Osteoblast (primary cell): ENCODE measurements at regions not wholly inside any gene's neighbourhood (a gene's known extent, or its start where the extent isn't known, plus 50 kb on each side); places are given as distances from the start of the nearest gene placed in this dataset.

Experiments used
- DNase-seq: peaks from one replicate; pipeline ENCODE4 v3.0.0; 2011; ENCODE audit warnings: low spot score, mixed read lengths; ENCODE audit not compliant: insufficient read length; ENCODE audit errors: missing footprints
- H2AFZ ChIP-seq: 2 replicates; pipeline ENCODE4 v1.6.0; 2011; ENCODE audit warnings: mild to moderate bottlenecking, low read length
- H3K27ac ChIP-seq: 2 replicates; pipeline ENCODE4 v1.5.1; 2011; ENCODE audit warnings: mild to moderate bottlenecking, low read depth, low read length, moderate library complexity
- H3K27me3 ChIP-seq: 2 replicates; pipeline ENCODE4 v1.6.0; 2012; ENCODE audit warnings: mild to moderate bottlenecking, control low read depth, inconsistent platforms, low read length, moderate library complexity; ENCODE audit not compliant: insufficient read depth
- H3K36me3 ChIP-seq: 2 replicates; pipeline ENCODE4 v1.5.1; 2011; ENCODE audit warnings: mild to moderate bottlenecking, low read length, control low read depth, moderate library complexity; ENCODE audit not compliant: insufficient read depth
- H3K4me1 ChIP-seq: 2 replicates; pipeline ENCODE4 v1.5.1; 2011; ENCODE audit warnings: mild to moderate bottlenecking, low read length, control low read depth, moderate library complexity; ENCODE audit not compliant: insufficient read depth
- H3K4me2 ChIP-seq: 2 replicates; pipeline ENCODE4 v1.6.0; 2011; ENCODE audit warnings: mild to moderate bottlenecking, low read length; ENCODE audit not compliant: insufficient read depth
- H3K4me3 ChIP-seq: fragments of 200-600 bp; sonication (generic); 3 replicates; pipeline ENCODE4 v1.5.1; 2012; ENCODE audit warnings: mild to moderate bottlenecking, low read length, inconsistent platforms; ENCODE audit not compliant: insufficient read depth
- H3K79me2 ChIP-seq: 2 replicates; pipeline ENCODE4 v1.6.0; 2012; ENCODE audit warnings: mild to moderate bottlenecking, low read length, control low read depth, inconsistent platforms; ENCODE audit not compliant: insufficient read depth
- H3K9me3 ChIP-seq: 2 replicates; pipeline ENCODE4 v1.5.1; 2011; ENCODE audit warnings: low read depth, low read length, control low read depth
- H4K20me1 ChIP-seq: 2 replicates; pipeline ENCODE4 v1.6.0; 2012; ENCODE audit warnings: mild to moderate bottlenecking, low read length, control low read depth; ENCODE audit not compliant: insufficient read depth
- CTCF ChIP-seq: IDR thresholded peaks from 2 replicates; pipeline ENCODE4 v1.5.1; 2011; ENCODE audit warnings: mild to moderate bottlenecking, low read depth, low read length, moderate library complexity; ENCODE audit errors: extremely low read depth

- Histone ChIP-seq H2AFZ (no peak overlapping the region), H3K27me3 (no peaks in the 10 kb centered on the region), H3K4me1 (no peaks in the 10 kb centered on the region), H4K20me1 (no peaks in the 10 kb centered on the region), H3K4me2 (no peak overlapping the region), H3K36me3 (no peaks in the 10 kb centered on the region), H3K27ac (no peak overlapping the region), H3K79me2 (no peaks in the 10 kb centered on the region), H3K4me3 (no peak overlapping the region), H3K9me3 (no peaks in the 10 kb centered on the region)
- no peak for DNase-seq
- TF ChIP-seq CTCF: no peak
Measured at GRCh38 chr4:31455612-31456011, 735.4 kb downstream of the PCDH7 start.

GRCh38 chr4:31458813-31459212 is 738.6 kb downstream of the PCDH7 start:
- Histone ChIP-seq H3K4me1 (no peaks in the 10 kb centered on the region), H4K20me1 (no peaks in the 10 kb centered on the region), H3K36me3 (no peaks in the 10 kb centered on the region), H3K79me2 (no peaks in the 10 kb centered on the region), H3K27ac (no peak overlapping the region), H3K9me3 (no peaks in the 10 kb centered on the region), H2AFZ (no peak overlapping the region), H3K4me3 (no peak overlapping the region), H3K4me2 (no peak overlapping the region), H3K27me3 (no peaks in the 10 kb centered on the region)
- DNase-seq: no peak
- TF ChIP-seq CTCF: no peak

- H4K20me1 ChIP-seq: no peaks in the 10 kb centered on the region
- no peaks in the 10 kb centered on the region for H3K27me3 ChIP-seq
- no peaks in the 10 kb centered on the region for H3K4me1 ChIP-seq
- no peak overlapping the region for H2AFZ ChIP-seq
- H3K36me3 ChIP-seq: no peaks in the 10 kb centered on the region
- H3K9me3 ChIP-seq: no peaks in the 10 kb centered on the region
- no peak for DNase-seq
- H3K27ac ChIP-seq: no peak overlapping the region
- TF ChIP-seq CTCF: no peak
- no peaks in the 10 kb centered on the region for H3K79me2 ChIP-seq
- no peak overlapping the region for H3K4me3 ChIP-seq
- no peak overlapping the region for H3K4me2 ChIP-seq
Measured at GRCh38 chr4:31461421-31461820, 741.3 kb downstream of the PCDH7 start.

- Histone ChIP-seq H2AFZ (no peak overlapping the region), H3K27me3 (no peaks in the 10 kb centered on the region), H3K4me3 (no peak overlapping the region), H3K4me2 (no peak overlapping the region), H3K79me2 (no peaks in the 10 kb centered on the region), H3K27ac (no peak overlapping the region), H3K36me3 (no peaks in the 10 kb centered on the region), H3K9me3 (no peaks in the 10 kb centered on the region), H4K20me1 (no peaks in the 10 kb centered on the region), H3K4me1 (no peaks in the 10 kb centered on the region)
- DNase-seq: no peak
- TF ChIP-seq CTCF: no peak
Measured at GRCh38 chr4:31467781-31468180, 747.6 kb downstream of the PCDH7 start.
